Neuronal stem cell (in vitro differentiated cells): ENCODE measurements at regions not wholly inside any gene's neighbourhood (a gene's known extent, or its start where the extent isn't known, plus 50 kb on each side); places are given as distances from the start of the nearest gene placed in this dataset.

ENCODE experiments used
- DNase-seq: peaks from one replicate; pipeline ENCODE4 v3.0.0-alpha.2; 2013; ENCODE audit warnings: low spot score
- H2AFZ ChIP-seq: one replicate; pipeline ENCODE4 v1.6.1; 2013; ENCODE audit warnings: mild to moderate bottlenecking, low read length, inconsistent platforms
- H2AK5ac ChIP-seq: 2 replicates; pipeline ENCODE4 v1.6.1; 2013; ENCODE audit warnings: low read depth, mild to moderate bottlenecking, inconsistent platforms, low read length, moderate library complexity, mixed read lengths
- H2BK120ac ChIP-seq: 2 replicates; pipeline ENCODE4 v1.6.1; 2013; ENCODE audit warnings: low read depth, mild to moderate bottlenecking, inconsistent platforms, low read length, moderate library complexity, mixed read lengths
- H2BK12ac ChIP-seq: one replicate; pipeline ENCODE4 v1.6.1; 2013; ENCODE audit warnings: low read length, inconsistent platforms
- H2BK15ac ChIP-seq: 2 replicates; pipeline ENCODE4 v1.6.1; 2013; ENCODE audit warnings: mild to moderate bottlenecking, low read length, inconsistent platforms, mixed read lengths
- H2BK5ac ChIP-seq: one replicate; pipeline ENCODE4 v1.6.1; 2013; ENCODE audit warnings: inconsistent platforms, mild to moderate bottlenecking, low read length, moderate library complexity
- H3K14ac ChIP-seq: one replicate; pipeline ENCODE4 v1.6.1; 2013; ENCODE audit warnings: low read length, inconsistent platforms
- H3K18ac ChIP-seq: 2 replicates; pipeline ENCODE4 v1.6.1; 2013; ENCODE audit warnings: low read length, inconsistent platforms
- H3K23ac ChIP-seq: 2 replicates; pipeline ENCODE4 v1.6.1; 2013; ENCODE audit warnings: low read depth, mild to moderate bottlenecking, mixed read lengths, low read length, inconsistent platforms; ENCODE audit not compliant: poor library complexity
- H3K27ac ChIP-seq: replicated peaks from 3 replicates; pipeline ENCODE4 v1.5.1; 2013; ENCODE audit warnings: low read length, inconsistent platforms
- H3K27me3 ChIP-seq, 3 experiments: 2 replicates each; pipeline ENCODE4 v1.6.1; 2013; ENCODE audit warnings: low read length in 3 of 3, mild to moderate bottlenecking in 2 of 3, inconsistent platforms in 1 of 3, low read depth in 1 of 3, mixed read lengths in 1 of 3, moderate library complexity in 1 of 3; ENCODE audit not compliant: control insufficient read depth in 3 of 3, insufficient read depth in 3 of 3
- H3K36me3 ChIP-seq, 2 donors: replicated peaks in 1 of 2; 2 replicates each; pipeline ENCODE4 v1.6.1; 2013; ENCODE audit warnings: low read length in 2 of 2; ENCODE audit not compliant: control insufficient read depth in 2 of 2, insufficient read depth in 2 of 2
- H3K4ac ChIP-seq: 2 replicates; pipeline ENCODE4 v1.6.1; 2013; ENCODE audit warnings: inconsistent platforms, mild to moderate bottlenecking, low read length, moderate library complexity
- H3K4me1 ChIP-seq, 2 donors: 1 replicate in 1 of 2; 2 replicates in 1 of 2; pipeline ENCODE4 v1.6.1; 2013; ENCODE audit warnings: low read length in 2 of 2, low read depth in 1 of 2; ENCODE audit not compliant: control insufficient read depth in 2 of 2, insufficient read depth in 1 of 2
- H3K4me2 ChIP-seq: one replicate; pipeline ENCODE4 v1.6.1; 2013; ENCODE audit warnings: mild to moderate bottlenecking, low read length, inconsistent platforms; ENCODE audit not compliant: insufficient read depth, poor library complexity, severe bottlenecking
- H3K4me3 ChIP-seq, 2 donors: 2 replicates each; pipeline ENCODE4 v1.5.1; 2013; ENCODE audit warnings: low read length in 2 of 2, mild to moderate bottlenecking in 2 of 2, inconsistent platforms in 1 of 2, moderate library complexity in 1 of 2
- H3K79me1 ChIP-seq: one replicate; pipeline ENCODE4 v1.6.1; 2013; ENCODE audit warnings: low read depth, mild to moderate bottlenecking, inconsistent platforms, low read length, moderate library complexity
- H3K9ac ChIP-seq: one replicate; pipeline ENCODE4 v1.6.1; 2013; ENCODE audit warnings: mild to moderate bottlenecking, low read depth, low read length, inconsistent platforms; ENCODE audit not compliant: poor library complexity
- H3K9me3 ChIP-seq, 2 donors: replicated peaks in 1 of 2; 2 replicates each; pipeline versions ENCODE3 to v1.6.1; 2013; ENCODE audit warnings: low read length in 2 of 2, mild to moderate bottlenecking in 2 of 2, inconsistent platforms in 1 of 2, low read depth in 1 of 2, mixed read lengths in 1 of 2, moderate library complexity in 1 of 2; ENCODE audit not compliant: control insufficient read depth in 2 of 2, insufficient read depth in 1 of 2
- H4K8ac ChIP-seq: one replicate; pipeline ENCODE4 v1.6.1; 2013; ENCODE audit warnings: low read depth, mild to moderate bottlenecking, inconsistent platforms, low read length, moderate library complexity
- H4K91ac ChIP-seq: one replicate; pipeline ENCODE4 v1.6.1; 2013; ENCODE audit warnings: low read length, low read depth, mild to moderate bottlenecking, inconsistent platforms; ENCODE audit not compliant: poor library complexity
- WGBS, 2 donors: extraction: QIAGEN DNeasy Blood & Tissue Kit; methylation state at CpG; one replicate each; pipeline ENCODE4 v1.1.7; 2013; ENCODE audit warnings: missing lambda C conversion rate in 2 of 2, mixed read lengths in 1 of 2; ENCODE audit not compliant: insufficient read length in 2 of 2, insufficient replicate concordance in 1 of 2; ENCODE audit errors: extremely low coverage in 2 of 2; 5-methylcytosine and 5-hydroxymethylcytosine counted together

DNA sequence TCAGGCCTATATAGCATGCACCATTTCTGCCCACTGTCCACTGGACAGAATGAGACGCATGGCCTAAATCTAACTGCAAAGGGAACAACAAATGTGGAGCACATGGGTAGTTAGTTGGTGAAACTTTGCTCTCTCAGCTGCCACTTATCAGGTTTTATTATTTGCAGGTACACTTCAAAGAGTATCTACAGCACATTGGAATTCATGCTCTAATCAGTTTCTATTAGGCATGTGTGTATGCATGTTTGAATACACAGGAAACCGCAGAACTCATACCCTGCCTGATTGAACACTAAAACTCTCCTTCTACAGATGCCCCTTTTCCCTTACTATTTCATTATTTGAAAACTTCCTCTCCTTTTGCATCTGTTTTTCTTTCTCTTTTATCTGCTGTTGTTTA lies 97.4 kb upstream of the HSF2 start:
- H3K27ac ChIP-seq, result no peak overlapping the region
- H3K23ac ChIP-seq, result no peak overlapping the region
- H3K9me3 ChIP-seq, result no peaks in the 10 kb centered on the region
- no peak overlapping the region for H2BK120ac ChIP-seq
- no peaks in the 10 kb centered on the region for H3K36me3 ChIP-seq
- no peak overlapping the region for H2BK12ac ChIP-seq
- H4K91ac ChIP-seq, result no peak overlapping the region
- no peak overlapping the region for H2AK5ac ChIP-seq
- H2AFZ ChIP-seq, result no peak overlapping the region
- H3K18ac ChIP-seq, result no peak overlapping the region
- H2BK15ac ChIP-seq, result no peak overlapping the region
- no peak overlapping the region for H3K4ac ChIP-seq
- no peaks in the 10 kb centered on the region for H3K27me3 ChIP-seq
- no CpG with 5 or more reads among the region's 2 CpGs for WGBS, 2 donors
- H3K9ac ChIP-seq, result no peak overlapping the region
- no peak overlapping the region for H4K8ac ChIP-seq
- DNase-seq, result no peak
- no peak overlapping the region for H2BK5ac ChIP-seq
- H3K14ac ChIP-seq, result no peak overlapping the region
- no peak overlapping the region for H3K4me3 ChIP-seq
- no peaks in the 10 kb centered on the region for H3K4me1 ChIP-seq
- no peaks in the 10 kb centered on the region for H3K79me1 ChIP-seq
- H3K4me2 ChIP-seq, result no peak overlapping the region

- no peak overlapping the region for H2AK5ac ChIP-seq
These were observed 91.9 kb upstream of the HSF2 start for GRCh38 chr6:122307577-122307976.

GRCh38 chr6:122308074-122308473 lies 91.4 kb upstream of the HSF2 start:
- H4K8ac ChIP-seq, result no peak overlapping the region
- no peaks in the 10 kb centered on the region for H3K4me1 ChIP-seq
- no peak overlapping the region for H3K18ac ChIP-seq
- H3K36me3 ChIP-seq, result no peaks in the 10 kb centered on the region
- no peak overlapping the region for H3K14ac ChIP-seq
- no peak overlapping the region for H2BK5ac ChIP-seq
- no peak for DNase-seq
- no peaks in the 10 kb centered on the region for H3K27me3 ChIP-seq
- no peak overlapping the region for H4K91ac ChIP-seq
- H2AK5ac ChIP-seq, result no peak overlapping the region
- H3K4me3 ChIP-seq, result no peak overlapping the region
- no peak overlapping the region for H2AFZ ChIP-seq
- no peak overlapping the region for H2BK15ac ChIP-seq
- H3K4ac ChIP-seq, result no peak overlapping the region
- no peak overlapping the region for H2BK12ac ChIP-seq
- H3K4me2 ChIP-seq, result no peak overlapping the region
- no CpG with 5 or more reads among the region's 4 CpGs for WGBS, 2 donors
- H3K79me1 ChIP-seq, result no peaks in the 10 kb centered on the region
- no peak overlapping the region for H3K27ac ChIP-seq
- no peak overlapping the region for H3K9ac ChIP-seq
- H2BK120ac ChIP-seq, result no peak overlapping the region
- H3K23ac ChIP-seq, result no peak overlapping the region
- H3K9me3 ChIP-seq, result peaks cover 0 to 3% of the 10 kb centered on the region in 2 donors

More at GRCh38 chr6:122307577-122307976, 91.9 kb upstream of the HSF2 start:
- no peak overlapping the region for H2BK120ac ChIP-seq
- H2BK12ac ChIP-seq, result no peak overlapping the region
- H3K23ac ChIP-seq, result no peak overlapping the region
- no peak overlapping the region for H4K8ac ChIP-seq
- no peak overlapping the region for H2BK15ac ChIP-seq
- H3K4ac ChIP-seq, result no peak overlapping the region
- peaks cover 0 to 3% of the 10 kb centered on the region in 2 donors for H3K9me3 ChIP-seq
- no peak overlapping the region for H3K18ac ChIP-seq
- no peak overlapping the region for H3K4me3 ChIP-seq
- no peaks in the 10 kb centered on the region for H3K27me3 ChIP-seq
- H3K4me1 ChIP-seq, result no peaks in the 10 kb centered on the region
- no peak overlapping the region for H3K14ac ChIP-seq
- no peak overlapping the region for H3K9ac ChIP-seq
- DNase-seq, result no peak
- H2AFZ ChIP-seq, result no peak overlapping the region
- no peaks in the 10 kb centered on the region for H3K79me1 ChIP-seq
- no peak overlapping the region for H2BK5ac ChIP-seq
- WGBS, 2 donors, result no CpG with 5 or more reads among the region's 3 CpGs
- H3K4me2 ChIP-seq, result no peak overlapping the region
- no peak overlapping the region for H3K27ac ChIP-seq
- no peaks in the 10 kb centered on the region for H3K36me3 ChIP-seq
- H4K91ac ChIP-seq, result no peak overlapping the region

- Histone ChIP-seq H3K27ac (no peak overlapping the region), H3K18ac (no peak overlapping the region), H2AFZ (no peak overlapping the region), H3K27me3 (no peaks in the 10 kb centered on the region), H3K14ac (no peak overlapping the region), H2BK5ac (no peak overlapping the region), H2BK12ac (no peak overlapping the region), H2BK15ac (no peak overlapping the region), H3K79me1 (no peaks in the 10 kb centered on the region), H3K23ac (no peak overlapping the region), H3K36me3 (no peaks in the 10 kb centered on the region), H3K4me1 (no peaks in the 10 kb centered on the region), H3K4ac (no peak overlapping the region), H3K4me2 (no peak overlapping the region), H3K9me3 (peaks cover 2 to 4% of the 10 kb centered on the region in 2 donors), H2BK120ac (no peak overlapping the region), H3K9ac (no peak overlapping the region), H4K8ac (no peak overlapping the region), H2AK5ac (no peak overlapping the region), H3K4me3 (no peak overlapping the region), H4K91ac (no peak overlapping the region)
- no CpG with 5 or more reads among the region's 1 CpG for WGBS, 2 donors
- no peak for DNase-seq
These were observed 83.6 kb upstream of the HSF2 start for GRCh38 chr6:122315842-122316241.
